PC-3 (cell line): ENCODE measurements at regions not wholly inside any gene's neighbourhood (a gene's known extent, or its start where the extent isn't known, plus 50 kb on each side); places are given as distances from the start of the nearest gene placed in this dataset.

Experiments
- ATAC-seq: fragments of 200-7000 bp; cut with Tn5 transposase; 2 replicates; pipeline ENCODE4 v1.9.1; 2020; ENCODE audit warnings: mild to moderate bottlenecking, moderate library complexity
- BruUV-seq: library from RNA; stranded (reverse); fragments of 400-500 nt; replicated peaks from 2 replicates; lab custom pipeline; 2021; lab: Mats Ljungman, UMichigan
- CTCF ChIA-PET: fragments of 300-600 bp; sonication (Branson Sonifier 250); formaldehyde crosslinking; loops from one replicate; lab custom pipeline; 2022; ENCODE audit warnings: antibody characterized with exemption; lab: Charles Lee
- POLR2A ChIA-PET: fragments of 300-600 bp; sonication (Branson Sonifier 250); formaldehyde crosslinking; loops from one replicate; lab custom pipeline; 2022; ENCODE audit warnings: antibody characterized with exemption; ENCODE audit not compliant: unreplicated experiment; lab: Charles Lee
- DNase-seq: peaks from one replicate; pipeline ENCODE4 v3.0.0-alpha.2; 2015
- H2AFZ ChIP-seq: fragments of 300-600 bp; sonication (generic); 2 replicates; pipeline ENCODE4 v1.6.0; 2016; ENCODE audit warnings: antibody characterized with exemption, low read length
- H3F3A ChIP-seq: fragments of 300-600 bp; sonication (generic); one replicate; pipeline ENCODE4 v1.6.0; 2017; ENCODE audit warnings: antibody characterized with exemption, low read length, control low read depth, mild to moderate bottlenecking; ENCODE audit not compliant: unreplicated experiment
- H3K27ac ChIP-seq: fragments of 300-600 bp; sonication (generic); 2 replicates; pipeline ENCODE4 v1.5.1; 2016; ENCODE audit warnings: mild to moderate bottlenecking, low read length
- H3K27me3 ChIP-seq: fragments of 300-600 bp; sonication (generic); 2 replicates; pipeline ENCODE4 v1.6.1; 2016; ENCODE audit warnings: low read length, mixed read lengths
- H3K36me3 ChIP-seq: fragments of 300-600 bp; sonication (generic); 2 replicates; pipeline ENCODE4 v1.6.1; 2016; ENCODE audit warnings: low read depth, mixed run types, low read length, mixed read lengths
- H3K4me1 ChIP-seq: fragments of 300-600 bp; sonication (generic); 2 replicates; pipeline ENCODE4 v1.5.1; 2016; ENCODE audit warnings: low read length; ENCODE audit not compliant: insufficient read depth
- H3K4me2 ChIP-seq: fragments of 300-600 bp; sonication (generic); 2 replicates; pipeline ENCODE4 v1.6.0; 2016; ENCODE audit warnings: low read length
- H3K4me3 ChIP-seq: fragments of 300-600 bp; sonication (generic); 2 replicates; pipeline ENCODE4 v1.5.1; 2016; ENCODE audit warnings: mild to moderate bottlenecking, low read length, mixed read lengths
- H3K79me2 ChIP-seq: fragments of 300-600 bp; sonication (generic); 2 replicates; pipeline ENCODE4 v1.6.1; 2017; ENCODE audit warnings: low read length, mixed read lengths
- H3K9ac ChIP-seq: fragments of 300-600 bp; sonication (generic); 2 replicates; pipeline ENCODE4 v1.6.0; 2016; ENCODE audit warnings: mild to moderate bottlenecking, low read length
- H3K9me2 ChIP-seq: fragments of 300-600 bp; sonication (generic); replicated peaks from 2 replicates; pipeline ENCODE4 v1.6.1; 2016; ENCODE audit warnings: mixed run types, low read length, mixed read lengths
- H3K9me3 ChIP-seq: fragments of 300-600 bp; sonication (generic); 2 replicates; pipeline ENCODE4 v1.6.1; 2016; ENCODE audit warnings: low read length, mixed read lengths
- H4K20me1 ChIP-seq: fragments of 300-600 bp; sonication (generic); 2 replicates; pipeline ENCODE4 v1.6.1; 2016; ENCODE audit warnings: low read length, mixed read lengths
- CTCF ChIP-seq: fragments of 300-600 bp; sonication (generic); conservative IDR thresholded peaks from 2 replicates; pipeline ENCODE4 v1.5.1; 2017; ENCODE audit warnings: antibody characterized with exemption, low read depth, mild to moderate bottlenecking, low read length
- EZH2 ChIP-seq: fragments of 300-600 bp; sonication (generic); IDR thresholded peaks from one replicate; pipeline ENCODE4 v1.6.1; 2017; ENCODE audit warnings: antibody characterized with exemption, mild to moderate bottlenecking, low read length; ENCODE audit not compliant: unreplicated experiment
- EZH2phosphoT487 ChIP-seq: fragments of 300-600 bp; sonication (generic); IDR thresholded peaks from 2 replicates; pipeline ENCODE4 v1.6.1; 2018; ENCODE audit warnings: mild to moderate bottlenecking, antibody characterized with exemption, low read length, borderline replicate concordance
- intact Hi-C: fragments of 100-400 bp; cut with micrococcal nuclease; formaldehyde crosslinking; loops from 2 replicates; pipeline ENCODE4 v1.9.0; 2023

GRCh38 chr2:104598636-104599035 is 255.3 kb upstream of the POU3F3 start:
- Histone ChIP-seq H3K4me2 (no peak overlapping the region), H4K20me1 (no peaks in the 10 kb centered on the region), H3K79me2 (no peaks in the 10 kb centered on the region), H3F3A (no peaks in the 10 kb centered on the region), H3K27me3 (no peaks in the 10 kb centered on the region), H3K36me3 (no peaks in the 10 kb centered on the region), H3K9me2 (no peaks in the 10 kb centered on the region), H2AFZ (no peak overlapping the region), H3K9me3 (no peaks in the 10 kb centered on the region), H3K4me1 (no peaks in the 10 kb centered on the region), H3K9ac (no peak overlapping the region), H3K27ac (no peak overlapping the region), H3K4me3 (no peak overlapping the region)
- ATAC-seq (no peak), DNase-seq (no peak)
- ChIA-PET CTCF (no interaction called here), POLR2A (no interaction called here)
- no TSS peak for BruUV-seq
- TF ChIP-seq CTCF (no peak), EZH2phosphoT487 (no peak), EZH2 (no peak)
- intact Hi-C loops, result no loop called here

GRCh38 chr2:104599787-104600510 is 254.0 kb upstream of the POU3F3 start:
- no TSS peak for BruUV-seq
- no peak for DNase-seq
- Histone ChIP-seq H3K9me3 (no peaks in the 10 kb centered on the region), H3K9me2 (no peaks in the 10 kb centered on the region), H3K79me2 (no peaks in the 10 kb centered on the region), H3K27ac (no peak overlapping the region), H3F3A (no peaks in the 10 kb centered on the region), H3K9ac (no peak overlapping the region), H4K20me1 (no peaks in the 10 kb centered on the region), H3K36me3 (no peaks in the 10 kb centered on the region), H3K4me2 (no peak overlapping the region), H3K27me3 (no peaks in the 10 kb centered on the region), H3K4me1 (no peaks in the 10 kb centered on the region), H3K4me3 (no peak overlapping the region), H2AFZ (no peak overlapping the region)
- CTCF ChIA-PET, result no interaction called here
- ATAC-seq, result no peak
- TF ChIP-seq CTCF (no peak), EZH2phosphoT487 (no peak), EZH2 (no peak)
- intact Hi-C loops, result no loop called here
- POLR2A ChIA-PET, result no interaction called here

GRCh38 chr2:104606056-104606455 is 247.9 kb upstream of the POU3F3 start:
- no peak overlapping the region for H3K9ac ChIP-seq
- no peak for DNase-seq
- CTCF ChIA-PET, result no interaction called here
- no peaks in the 10 kb centered on the region for H3K9me3 ChIP-seq
- H4K20me1 ChIP-seq, result no peaks in the 10 kb centered on the region
- no peaks in the 10 kb centered on the region for H3K27me3 ChIP-seq
- no peak for ATAC-seq
- H2AFZ ChIP-seq, result no peak overlapping the region
- no peaks in the 10 kb centered on the region for H3F3A ChIP-seq
- H3K4me2 ChIP-seq, result no peak overlapping the region
- H3K4me1 ChIP-seq, result no peaks in the 10 kb centered on the region
- intact Hi-C loops, result no loop called here
- no peak overlapping the region for H3K27ac ChIP-seq
- POLR2A ChIA-PET, result no interaction called here
- TF ChIP-seq CTCF (no peak), EZH2phosphoT487 (no peak), EZH2 (no peak)
- no peaks in the 10 kb centered on the region for H3K79me2 ChIP-seq
- BruUV-seq, result no TSS peak
- H3K36me3 ChIP-seq, result no peaks in the 10 kb centered on the region
- H3K9me2 ChIP-seq, result no peaks in the 10 kb centered on the region
- H3K4me3 ChIP-seq, result no peak overlapping the region
